Thoracic aorta (tissue), 2 donors: ENCODE measurements at regions not wholly inside any gene's neighbourhood (a gene's known extent, or its start where the extent isn't known, plus 50 kb on each side); places are given as distances from the start of the nearest gene placed in this dataset.

Source experiments
- ATAC-seq: fragments of 150-250 bp; one replicate; pipeline ENCODE4 v1.8.0; 2017; ENCODE audit warnings: low read depth; ENCODE audit not compliant: insufficient number of reproducible peaks, low FRiP score
- DNase-seq: peaks from one replicate; pipeline ENCODE4 v3.0.0-alpha.2; 2020; ENCODE audit warnings: low spot score
- H3K27ac ChIP-seq, 2 donors: fragments of 200-600 bp; sonication (generic); 1 replicate in 1 of 2; 2 replicates in 1 of 2; pipeline ENCODE4 v1.5.1; 2016; ENCODE audit warnings: mild to moderate bottlenecking in 2 of 2, moderate library complexity in 2 of 2
- H3K27me3 ChIP-seq: fragments of 200-600 bp; sonication (generic); replicated peaks from 2 replicates; pipeline ENCODE4 v1.6.0; 2016; ENCODE audit warnings: mild to moderate bottlenecking; ENCODE audit not compliant: insufficient read depth
- H3K36me3 ChIP-seq: fragments of 200-600 bp; sonication (generic); one replicate; pipeline ENCODE4 v1.5.1; 2016
- H3K4me1 ChIP-seq, 2 donors: fragments of 200-600 bp; sonication (generic); 1 replicate in 1 of 2; 2 replicates in 1 of 2; pipeline versions ENCODE4 v1.5.1 to v1.6.0; 2016; ENCODE audit warnings: low read depth in 2 of 2, mild to moderate bottlenecking in 1 of 2; ENCODE audit not compliant: control insufficient read depth in 1 of 2
- H3K4me3 ChIP-seq: fragments of 200-600 bp; sonication (generic); 2 replicates; pipeline ENCODE4 v1.5.1; 2016; ENCODE audit warnings: mild to moderate bottlenecking
- H3K9me3 ChIP-seq: fragments of 200-600 bp; sonication (generic); 2 replicates; pipeline ENCODE4 v1.5.1; 2016
- CTCF ChIP-seq: fragments of 200-600 bp; sonication (generic); IDR thresholded peaks from one replicate; pipeline ENCODE4 v1.5.1; 2019; ENCODE audit warnings: antibody characterized with exemption

DNA sequence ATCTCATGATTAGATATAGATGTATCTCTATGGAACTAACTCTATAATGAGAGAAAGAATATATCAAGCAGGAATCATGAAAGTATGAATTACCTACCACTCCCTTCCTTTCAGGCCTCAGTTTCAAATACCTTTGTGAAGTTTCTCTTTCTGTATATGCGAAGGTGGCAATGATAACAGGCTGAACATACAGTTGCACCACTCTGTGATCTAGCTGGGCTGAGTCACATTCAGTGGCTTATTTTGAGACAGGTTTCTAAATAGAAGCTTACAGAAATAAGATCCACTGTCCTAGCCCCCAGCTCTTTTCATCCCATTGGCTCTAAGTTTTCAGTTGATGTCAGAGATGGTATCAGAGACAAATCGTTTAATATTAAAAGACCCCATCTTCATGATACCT, 662.0 kb downstream of the SLITRK1 start:
- H3K27me3 ChIP-seq, result no peaks in the 10 kb centered on the region
- no peaks in the 10 kb centered on the region for H3K9me3 ChIP-seq
- DNase-seq (no peak), ATAC-seq (no peak)
- no peak for TF ChIP-seq CTCF
- H3K27ac ChIP-seq, result no peak overlapping the region
- H3K4me3 ChIP-seq, result no peak overlapping the region
- peaks cover 6 to 20% of the 10 kb centered on the region in 2 donors for H3K4me1 ChIP-seq
- H3K36me3 ChIP-seq, result no peaks in the 10 kb centered on the region

- peaks cover 6 to 22% of the 10 kb centered on the region in 2 donors for H3K4me1 ChIP-seq
- ATAC-seq, result no peak
- no peak for TF ChIP-seq CTCF
- H3K4me3 ChIP-seq, result no peak overlapping the region
- H3K27me3 ChIP-seq, result no peaks in the 10 kb centered on the region
- no peak overlapping the region for H3K27ac ChIP-seq
- DNase-seq, result no peak
- H3K9me3 ChIP-seq, result no peaks in the 10 kb centered on the region
- no peaks in the 10 kb centered on the region for H3K36me3 ChIP-seq
Measured at GRCh38 chr13:83219832-83220231, 662.4 kb downstream of the SLITRK1 start.

DNA sequence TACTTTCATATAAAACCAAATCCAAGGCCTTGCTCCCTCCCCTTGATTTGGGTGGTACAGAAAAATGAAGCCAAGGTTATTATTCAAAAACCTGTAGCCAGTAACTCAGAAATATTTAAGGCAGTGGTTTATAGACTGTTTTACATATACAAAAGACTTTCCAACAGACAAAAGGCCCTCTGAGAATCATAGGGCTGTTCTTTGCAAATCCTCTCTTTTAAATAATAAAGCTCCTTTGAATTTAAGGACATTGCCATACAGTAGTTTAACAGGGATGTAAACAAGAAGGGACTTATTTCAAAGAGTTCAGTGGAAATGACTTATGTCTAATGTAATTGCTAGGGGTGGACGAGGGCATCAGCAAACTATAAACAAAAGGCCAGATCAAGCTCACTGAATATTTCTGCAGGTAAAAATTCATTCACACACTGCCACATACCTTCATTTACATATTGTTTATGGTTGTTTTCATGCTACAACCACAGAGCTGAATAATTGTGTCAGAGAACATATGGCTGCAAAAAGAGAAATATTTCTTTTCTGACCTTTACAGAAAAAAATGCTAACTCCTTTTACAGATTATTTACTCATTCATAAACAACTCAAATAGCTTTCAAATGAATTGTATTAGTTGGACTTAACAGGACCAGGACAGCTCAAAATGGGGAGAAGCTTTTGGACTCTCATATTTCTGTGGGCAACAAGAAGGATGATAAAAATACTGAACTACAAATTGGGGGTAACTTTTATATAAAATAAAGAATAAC, 665.6 kb downstream of the SLITRK1 start:
- no peaks in the 10 kb centered on the region for H3K27me3 ChIP-seq

DNA sequence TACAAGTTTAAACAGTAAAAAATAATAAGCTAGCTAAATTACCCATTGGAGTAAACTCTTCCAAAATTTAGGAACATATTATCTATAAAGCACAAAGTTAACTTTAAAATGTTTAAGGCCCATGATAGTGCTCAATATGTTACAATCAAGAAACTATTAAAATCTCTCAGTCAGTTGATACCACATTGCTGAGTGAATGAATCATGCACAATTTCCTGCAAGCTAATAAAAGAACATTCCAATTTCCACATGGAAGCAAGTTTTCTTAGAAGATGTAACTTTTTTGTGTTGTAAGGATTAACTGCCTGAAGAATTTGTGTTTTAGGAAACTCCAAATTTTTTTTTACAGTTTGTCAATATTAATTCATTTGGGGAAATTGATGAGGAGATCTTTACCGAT, 666.6 kb downstream of the SLITRK1 start:
- no peak for DNase-seq
- Histone ChIP-seq H3K27ac (peak overlapping the region in 1 of 2 donors; percentile 57), H3K4me1 (peaks cover 6 to 16% of the 10 kb centered on the region in 2 donors), H3K4me3 (no peak overlapping the region), H3K36me3 (no peaks in the 10 kb centered on the region), H3K9me3 (peaks cover 10% of the 10 kb centered on the region), H3K27me3 (no peaks in the 10 kb centered on the region)
- TF ChIP-seq CTCF, result no peak
- ATAC-seq, result peak; percentile 55

More for the DNA sequence above, 665.6 kb downstream of the SLITRK1 start:
- DNase-seq (no peak), ATAC-seq (no peak)
- peak overlapping the region in 1 of 2 donors; percentile 57 for H3K27ac ChIP-seq
- H3K36me3 ChIP-seq, result no peaks in the 10 kb centered on the region
- no peak overlapping the region for H3K4me3 ChIP-seq
- TF ChIP-seq CTCF, result no peak
- H3K9me3 ChIP-seq, result peaks cover 9% of the 10 kb centered on the region
- H3K4me1 ChIP-seq, result peaks cover 6 to 16% of the 10 kb centered on the region in 2 donors

DNA sequence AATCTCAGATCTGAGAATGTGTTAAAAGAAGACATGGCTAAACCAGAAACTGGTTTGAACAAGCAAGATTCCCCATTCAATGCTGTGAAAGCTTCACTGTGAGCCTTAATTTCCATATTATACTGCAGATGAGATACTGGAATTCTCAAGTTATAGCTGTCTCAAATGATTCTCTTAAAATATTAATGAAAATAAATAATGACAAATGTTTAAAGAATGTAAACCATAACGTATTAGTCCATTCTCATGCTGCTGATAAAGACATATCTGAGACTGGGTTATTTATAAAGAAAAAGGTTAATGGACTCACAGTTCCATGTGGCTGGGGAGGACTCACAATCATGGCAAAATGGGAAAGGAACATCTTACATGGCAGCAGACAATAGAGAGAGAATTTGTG, 667.8 kb downstream of the SLITRK1 start:
- Histone ChIP-seq H3K36me3 (no peaks in the 10 kb centered on the region), H3K27ac (peak overlapping the region in 1 of 2 donors; percentile 37), H3K4me3 (no peak overlapping the region), H3K9me3 (peaks cover 20% of the 10 kb centered on the region), H3K27me3 (no peaks in the 10 kb centered on the region), H3K4me1 (peaks cover 6 to 16% of the 10 kb centered on the region in 2 donors)
- TF ChIP-seq CTCF, result no peak
- no peak for DNase-seq
- ATAC-seq, result no peak
